HG03558 (cell line): ENCODE measurements at regions not wholly inside any gene's neighbourhood (a gene's known extent, or its start where the extent isn't known, plus 50 kb on each side); places are given as distances from the start of the nearest gene placed in this dataset.

Experiments
- ATAC-seq: cut with Tn5 transposase; IDR thresholded peaks from one replicate; pipeline ENCODE4 v1.9.1; 2021; ENCODE audit warnings: moderate number of reproducible peaks; ENCODE audit not compliant: unreplicated experiment; ENCODE audit errors: extremely low read depth

DNA sequence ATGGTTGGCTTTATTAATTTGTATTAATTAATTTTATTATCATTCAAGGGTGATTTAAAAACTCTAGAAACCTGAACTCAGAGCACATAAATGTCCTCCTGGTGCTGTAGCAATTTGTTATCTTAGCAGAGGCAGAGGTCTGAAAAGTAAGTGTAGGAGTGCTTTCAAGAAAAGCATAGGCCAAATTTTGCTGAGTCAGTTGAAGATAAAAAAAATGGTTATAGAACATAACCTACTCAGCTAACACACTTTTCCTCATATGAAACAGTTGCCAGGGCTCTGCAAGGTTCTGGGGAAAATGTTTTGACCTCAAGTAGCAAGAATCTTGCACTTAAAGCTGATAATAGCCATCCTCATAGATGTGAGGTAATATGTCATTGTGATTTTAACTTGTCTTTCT, 53.5 kb upstream of the CHODL start:
- ATAC-seq = no peak

DNA sequence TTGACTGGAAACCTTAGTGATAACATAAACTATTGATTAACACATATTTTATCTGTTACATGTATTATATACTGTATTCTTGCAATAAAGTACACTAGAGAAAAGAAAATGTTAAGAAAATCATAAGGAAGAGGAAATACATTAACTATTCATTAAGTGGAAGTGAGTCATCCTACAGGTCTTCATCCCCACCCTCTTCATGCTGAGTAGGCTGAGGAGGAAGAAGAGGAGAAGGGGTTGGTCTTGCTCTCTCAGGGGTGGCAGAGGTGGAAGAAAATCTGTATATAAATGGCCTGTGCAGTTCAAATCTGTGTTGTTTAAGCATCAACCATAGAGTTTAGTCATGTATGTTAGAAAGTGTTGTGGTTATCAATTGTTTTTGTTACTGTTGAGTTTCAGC, 66.1 kb upstream of the CHODL start:
- ATAC-seq = no peak

GRCh38 chr21:18174370-18174769, 70.3 kb upstream of the CHODL start:
- ATAC-seq = no peak

GRCh38 chr21:18170829-18171228, 73.8 kb upstream of the CHODL start:
- ATAC-seq = no peak

- ATAC-seq = no peak
Measured at GRCh38 chr21:18170221-18170620, 74.4 kb upstream of the CHODL start.

DNA sequence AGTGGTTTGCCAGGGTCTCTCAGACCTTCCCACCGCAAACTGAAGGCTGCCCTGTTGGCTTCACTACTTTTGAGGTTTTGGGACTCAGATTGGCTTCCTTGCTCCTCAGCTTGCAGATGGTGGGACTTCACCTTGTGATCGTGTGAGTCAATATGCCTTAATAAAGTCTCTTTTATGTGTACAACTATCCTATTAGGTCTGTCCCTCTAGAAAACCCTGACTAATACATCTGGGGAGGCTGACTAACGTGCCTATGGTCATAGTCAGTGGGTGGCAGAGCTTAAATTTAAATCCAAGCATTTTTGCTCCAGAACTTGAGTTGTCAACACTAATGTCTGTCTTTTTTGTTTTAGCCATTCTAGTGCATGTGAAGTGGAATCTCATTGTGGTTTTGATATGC, 76.5 kb upstream of the CHODL start:
- ATAC-seq = no peak

DNA sequence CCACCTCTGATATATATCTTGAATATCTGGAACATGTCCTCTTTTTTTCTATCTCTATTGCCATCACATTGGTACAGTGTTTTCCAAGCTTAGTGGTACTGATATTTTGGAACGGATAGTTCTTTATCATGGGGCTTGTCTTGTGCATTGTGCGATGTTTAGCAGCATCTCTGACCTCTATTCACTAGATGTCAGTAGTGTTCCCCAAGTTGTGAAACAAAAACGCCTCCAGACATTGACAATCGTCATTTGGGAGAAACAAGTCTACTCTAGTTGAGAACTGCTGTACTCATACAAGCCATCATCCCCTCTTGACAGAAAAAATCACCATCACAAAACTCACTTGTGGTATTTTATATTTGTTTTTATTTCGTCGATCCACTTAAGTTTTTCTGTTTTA, 79.7 kb upstream of the CHODL start:
- ATAC-seq = no peak

GRCh38 chr21:18164483-18164882, 80.2 kb upstream of the CHODL start:
- ATAC-seq = no peak

GRCh38 chr21:18163956-18164355, 80.7 kb upstream of the CHODL start:
- no peak for ATAC-seq

DNA sequence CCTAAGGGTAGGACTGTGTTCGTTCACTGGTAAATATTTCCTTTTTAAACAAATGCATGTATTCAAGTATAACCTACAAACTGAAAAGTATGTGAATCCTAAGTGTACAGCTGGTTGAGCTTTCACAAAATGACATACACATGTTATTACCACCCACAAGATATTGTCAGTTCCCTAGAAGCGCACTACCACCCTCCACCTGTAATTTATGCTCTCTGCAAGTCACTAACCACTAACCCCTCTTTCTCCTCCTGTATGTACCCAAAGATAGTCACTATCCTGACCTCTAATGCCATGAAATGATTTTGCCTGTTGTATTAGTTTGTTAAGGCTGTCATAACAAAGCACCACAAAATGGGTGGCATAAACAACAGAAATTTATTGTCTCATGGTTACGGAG, 82.8 kb upstream of the CHODL start:
- ATAC-seq = no peak

GRCh38 chr21:18157406-18157805, 87.2 kb upstream of the CHODL start:
- ATAC-seq = no peak

DNA sequence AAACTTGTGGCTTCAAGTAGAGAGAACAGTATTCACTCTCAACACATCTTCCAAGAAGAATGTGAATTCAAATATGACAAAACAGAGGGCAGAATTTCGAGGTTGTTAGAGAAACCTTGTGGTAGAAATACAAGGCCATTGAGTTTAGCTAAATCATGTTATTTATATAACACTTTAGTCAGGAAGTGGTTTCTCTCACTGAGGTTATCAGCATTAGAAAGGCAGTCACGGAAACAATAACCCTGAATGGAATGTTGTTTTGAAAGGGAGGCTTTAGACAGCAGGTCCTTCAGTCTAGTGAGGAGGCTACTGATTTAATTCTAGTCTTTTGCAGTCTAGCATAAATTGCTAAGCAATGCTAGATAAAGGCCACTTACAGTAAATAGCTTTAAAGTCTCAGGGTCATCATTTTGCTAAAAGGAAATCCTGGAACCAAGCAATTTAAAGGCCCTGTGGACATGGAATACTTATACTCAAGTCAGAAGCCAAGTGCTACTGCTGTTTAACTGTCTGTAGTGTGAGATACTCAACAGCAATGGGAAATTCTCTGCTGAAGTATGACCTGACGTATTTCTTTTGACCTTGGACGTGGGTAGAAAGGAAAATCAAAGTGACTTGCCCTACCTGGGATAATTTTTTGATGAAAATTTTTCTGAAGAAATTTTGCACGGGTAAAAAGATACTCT, 89.0 kb upstream of the CHODL start:
- ATAC-seq = no peak

- no peak for ATAC-seq
Measured at GRCh38 chr21:18153063-18153462, 91.6 kb upstream of the CHODL start.

- no peak for ATAC-seq
Measured at GRCh38 chr21:18152371-18152770, 92.3 kb upstream of the CHODL start.

- ATAC-seq = no peak
Measured at GRCh38 chr21:18151046-18151445, 93.6 kb upstream of the CHODL start.

GRCh38 chr21:18148401-18148800, 96.2 kb upstream of the CHODL start:
- no peak for ATAC-seq

GRCh38 chr21:18147678-18148077, 97.0 kb upstream of the CHODL start:
- ATAC-seq = no peak

- no peak for ATAC-seq
Measured at GRCh38 chr21:18146820-18147219, 97.8 kb upstream of the CHODL start.

DNA sequence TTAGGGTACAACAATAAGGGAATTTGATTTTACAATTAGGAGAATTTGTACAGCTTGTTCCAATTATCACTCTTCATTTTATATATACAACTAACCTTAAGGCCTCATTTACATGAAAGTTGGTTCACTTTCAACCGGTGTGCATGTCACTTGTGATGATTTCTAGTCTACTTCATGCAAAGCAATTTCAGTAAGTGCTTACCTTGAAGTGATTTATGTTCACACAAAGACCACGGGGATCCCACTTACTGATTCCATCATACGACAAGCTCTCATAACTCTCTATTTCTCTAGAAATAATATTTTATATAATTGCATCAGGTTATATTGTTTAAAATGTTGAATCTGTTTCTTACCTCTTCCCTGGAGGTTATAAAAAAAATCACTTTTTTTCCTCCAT, 100.3 kb upstream of the CHODL start:
- ATAC-seq = no peak

- no peak for ATAC-seq
Measured at GRCh38 chr21:18142655-18143054, 102.0 kb upstream of the CHODL start.

DNA sequence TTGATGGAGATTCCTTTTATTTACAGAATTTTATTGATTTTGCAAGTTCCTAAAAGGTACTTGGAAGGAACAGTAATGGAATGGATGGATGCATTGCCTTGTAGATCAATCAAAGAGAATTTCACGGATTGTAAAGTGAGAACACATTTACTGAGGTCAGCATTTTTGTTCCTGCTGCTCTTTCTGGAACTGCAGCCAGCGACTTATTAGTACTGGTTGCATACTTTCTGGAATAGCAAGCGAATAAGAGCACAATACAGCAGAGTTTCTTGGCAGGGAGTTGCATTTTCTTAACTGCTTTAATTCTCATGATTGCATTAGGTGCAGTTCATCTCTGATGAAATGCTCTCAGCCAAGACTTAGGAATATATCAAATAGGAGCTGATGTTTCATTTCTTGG, 106.1 kb upstream of the CHODL start:
- no peak for ATAC-seq

DNA sequence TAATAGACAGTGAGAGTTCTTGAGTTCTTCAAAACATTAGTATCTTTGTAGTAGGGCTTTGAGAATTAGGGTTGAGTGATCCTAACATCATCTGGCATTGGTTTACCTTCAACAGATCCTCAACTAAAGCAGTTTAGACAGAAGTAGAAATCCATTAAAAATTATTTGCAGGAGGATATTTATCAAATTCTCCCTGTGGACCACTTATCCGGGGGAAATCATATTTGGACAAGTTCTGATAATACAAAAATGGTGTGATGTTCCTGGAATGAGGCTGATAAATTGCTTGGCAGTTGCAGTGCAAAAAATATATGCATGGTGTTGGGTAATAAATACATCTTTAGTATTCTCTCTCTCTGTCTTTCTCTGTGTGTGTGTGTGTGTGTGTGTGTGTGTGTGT, 115.1 kb upstream of the CHODL start:
- no peak for ATAC-seq

DNA sequence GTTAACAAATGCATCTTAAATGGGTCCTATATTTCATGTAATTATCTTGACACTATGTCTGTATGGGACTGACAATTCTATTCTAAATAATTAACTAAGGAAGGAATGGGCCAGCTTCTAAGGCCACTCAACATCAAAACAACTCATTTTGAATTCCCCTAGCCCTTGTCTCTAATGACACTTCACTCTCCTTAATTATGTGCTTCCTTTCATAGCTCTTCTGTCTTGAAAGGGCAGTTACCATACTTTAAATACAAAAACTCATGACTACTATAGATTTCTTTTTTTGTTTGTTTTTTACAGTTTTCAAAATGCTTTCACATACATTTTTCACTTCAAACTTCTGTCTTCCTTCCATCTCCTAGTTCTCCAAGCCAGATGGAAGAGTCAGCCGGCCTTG, 126.1 kb upstream of the CHODL start:
- no peak for ATAC-seq
